ENCODE measurements at regions not wholly inside any gene's neighbourhood (a gene's known extent, or its start where the extent isn't known, plus 50 kb on each side); places are given as distances from the start of the nearest gene placed in this dataset.
"Not testable (repeated sequence)": the region's sequence is repeated elsewhere in the genome, so short reads cannot be mapped to it uniquely, and the experiment has no call there.

GRCh38 chr12:31805681-31806080, 76.9 kb upstream of the AMN1 start:
- not testable (repeated sequence) for TF ChIP-seq CTCF, POLR2A (IDR thresholded peaks at IDR 0.05)
